PC-9 (cell line): ENCODE measurements at regions not wholly inside any gene's neighbourhood (a gene's known extent, or its start where the extent isn't known, plus 50 kb on each side); places are given as distances from the start of the nearest gene placed in this dataset.

Experiments
- BruUV-seq: library from RNA; stranded (reverse); fragments of 400-500 nt; replicated peaks from 2 replicates; lab custom pipeline; 2021; lab: Mats Ljungman, UMichigan
- CTCF ChIA-PET: fragments of 300-600 bp; sonication (Branson Sonifier 250); formaldehyde crosslinking; loops from one replicate; lab custom pipeline; 2022; ENCODE audit warnings: antibody characterized with exemption; lab: Charles Lee
- POLR2A ChIA-PET: fragments of 300-600 bp; sonication (Branson Sonifier 250); formaldehyde crosslinking; loops from one replicate; lab custom pipeline; 2022; ENCODE audit warnings: antibody characterized with exemption; ENCODE audit not compliant: unreplicated experiment; lab: Charles Lee
- DNase-seq, 2 experiments: peaks; one replicate each; pipeline versions ENCODE4 v3.0.0 to v3.0.0-alpha.2; 2015 to 2022; ENCODE audit warnings: mixed read lengths in 1 of 2
- H2AFZ ChIP-seq: fragments of 200-600 bp; sonication (generic); 2 replicates; pipeline ENCODE4 v1.8.1; 2017; ENCODE audit warnings: antibody characterized with exemption
- H3F3A ChIP-seq: fragments of 200-600 bp; sonication (generic); 2 replicates; pipeline ENCODE4 v1.8.1; 2017; ENCODE audit warnings: antibody characterized with exemption, mild to moderate bottlenecking, low read depth; ENCODE audit not compliant: insufficient read depth
- H3K27ac ChIP-seq: fragments of 200-600 bp; sonication (generic); 2 replicates; pipeline ENCODE4 v1.6.1; 2016; ENCODE audit warnings: mixed run types
- H3K27me3 ChIP-seq: fragments of 200-600 bp; sonication (generic); 2 replicates; pipeline ENCODE4 v1.6.1; 2016; ENCODE audit warnings: low read depth, mixed run types; ENCODE audit not compliant: insufficient read depth
- H3K36me3 ChIP-seq: fragments of 200-600 bp; sonication (generic); 2 replicates; pipeline ENCODE4 v1.6.1; 2016; ENCODE audit warnings: low read depth, mixed run types
- H3K4me1 ChIP-seq: fragments of 200-600 bp; sonication (generic); replicated peaks from 2 replicates; pipeline ENCODE4 v1.6.1; 2016; ENCODE audit warnings: mixed run types; ENCODE audit not compliant: insufficient read depth
- H3K4me2 ChIP-seq: fragments of 200-600 bp; sonication (generic); 2 replicates; pipeline ENCODE4 v1.6.1; 2017; ENCODE audit warnings: mixed run types
- H3K4me3 ChIP-seq: fragments of 200-600 bp; sonication (generic); 2 replicates; pipeline ENCODE4 v1.6.1; 2016; ENCODE audit warnings: mixed run types
- H3K79me2 ChIP-seq: fragments of 200-600 bp; sonication (generic); 2 replicates; pipeline ENCODE4 v1.6.1; 2017; ENCODE audit warnings: low read depth, mixed run types
- H3K9me2 ChIP-seq: fragments of 200-600 bp; sonication (generic); 2 replicates; pipeline ENCODE4 v1.8.1; 2017; ENCODE audit warnings: mild to moderate bottlenecking; ENCODE audit not compliant: insufficient read depth
- H3K9me3 ChIP-seq: fragments of 200-600 bp; sonication (generic); 2 replicates; pipeline ENCODE4 v1.8.1; 2016; ENCODE audit warnings: low read depth; ENCODE audit not compliant: insufficient read depth
- H4K20me1 ChIP-seq: fragments of 200-600 bp; sonication (generic); 2 replicates; pipeline ENCODE4 v1.8.1; 2017; ENCODE audit not compliant: insufficient read depth
- CTCF ChIP-seq: fragments of 200-600 bp; sonication (generic); conservative IDR thresholded peaks from 2 replicates; pipeline ENCODE4 v1.6.1; 2017; ENCODE audit warnings: mixed run types, antibody characterized with exemption, mild to moderate bottlenecking, moderate library complexity
- EZH2 ChIP-seq: fragments of 200-600 bp; sonication (generic); IDR thresholded peaks from 2 replicates; pipeline ENCODE4 v1.8.0; 2017; ENCODE audit warnings: antibody characterized with exemption, low read depth
- intact Hi-C: fragments of 100-400 bp; cut with micrococcal nuclease; formaldehyde crosslinking; loops from one replicate; pipeline ENCODE4 v1.10.0; 2022; ENCODE audit not compliant: unreplicated experiment

- no peak overlapping the region for H2AFZ ChIP-seq
- TF ChIP-seq EZH2 (no peak), CTCF (no peak; the same call in 1 of the 2 replicates)
- H3K4me3 ChIP-seq = no peak overlapping the region
- no peaks in the 10 kb centered on the region for H3K79me2 ChIP-seq
- H3K4me2 ChIP-seq = no peak overlapping the region
- no TSS peak for BruUV-seq
- ChIA-PET POLR2A (no interaction called here), CTCF (interaction anchor here (0.7 kb wide), 1 partner anchor 465 kb away, joined by 3 read pairs; no protein-coding TSS in a partner anchor)
- no peaks in the 10 kb centered on the region for H3K9me3 ChIP-seq
- H3F3A ChIP-seq = no peaks in the 10 kb centered on the region
- peaks cover 59% of the 10 kb centered on the region for H3K27me3 ChIP-seq
- no peak overlapping the region for H3K27ac ChIP-seq
- no peaks in the 10 kb centered on the region for H3K36me3 ChIP-seq
- no peak for DNase-seq
- intact Hi-C loops = no loop called here
- H3K4me1 ChIP-seq = no peaks in the 10 kb centered on the region
- no peaks in the 10 kb centered on the region for H3K9me2 ChIP-seq
- 0 out of 2 replicates have a peak, but pooled peaks cover 4% of the 10 kb centered on the region for H4K20me1 ChIP-seq
Observed at GRCh38 chr5:167576126-167576525, 715.3 kb upstream of the WWC1 start.

- Histone ChIP-seq H2AFZ (no peak overlapping the region), H3K4me2 (peak overlapping the region; percentile 7; the same call in 1 of the 2 replicates), H4K20me1 (0 out of 2 replicates have a peak, but pooled peaks cover 4% of the 10 kb centered on the region), H3K9me3 (no peaks in the 10 kb centered on the region), H3K27me3 (peaks cover 59% of the 10 kb centered on the region), H3K4me1 (no peaks in the 10 kb centered on the region), H3K4me3 (no peak overlapping the region), H3K79me2 (no peaks in the 10 kb centered on the region), H3K36me3 (no peaks in the 10 kb centered on the region), H3K9me2 (no peaks in the 10 kb centered on the region), H3K27ac (no peak overlapping the region), H3F3A (no peaks in the 10 kb centered on the region)
- ChIA-PET CTCF (no interaction called here), POLR2A (no interaction called here)
- no peak for DNase-seq
- TF ChIP-seq CTCF (no peak), EZH2 (no peak)
- intact Hi-C loops = no loop called here
- no TSS peak for BruUV-seq
Observed at GRCh38 chr5:167576897-167577296, 714.5 kb upstream of the WWC1 start.

GRCh38 chr5:167577616-167578015 is 713.8 kb upstream of the WWC1 start:
- H3K4me2 ChIP-seq = no peak overlapping the region
- POLR2A ChIA-PET = interaction anchor here (0.5 kb wide), 1 partner anchor 141 kb away, joined by 3 read pairs; no protein-coding TSS in a partner anchor
- CTCF ChIA-PET = no interaction called here

More at GRCh38 chr5:167577616-167578015, 713.8 kb upstream of the WWC1 start:
- BruUV-seq = no TSS peak
- Histone ChIP-seq H3K4me1 (no peaks in the 10 kb centered on the region), H4K20me1 (0 out of 2 replicates have a peak, but pooled peaks cover 4% of the 10 kb centered on the region), H3K4me3 (no peak overlapping the region), H3F3A (no peaks in the 10 kb centered on the region), H3K79me2 (no peaks in the 10 kb centered on the region), H3K27me3 (peaks cover 52% of the 10 kb centered on the region), H3K9me3 (no peaks in the 10 kb centered on the region), H3K9me2 (no peaks in the 10 kb centered on the region), H3K36me3 (no peaks in the 10 kb centered on the region), H3K27ac (no peak overlapping the region), H2AFZ (no peak overlapping the region)
- TF ChIP-seq EZH2 (no peak), CTCF (no peak)
- DNase-seq = no peak
- intact Hi-C loops = no loop called here
